GM12872 (cell line): ENCODE measurements at regions not wholly inside any gene's neighbourhood (a gene's known extent, or its start where the extent isn't known, plus 50 kb on each side); places are given as distances from the start of the nearest gene placed in this dataset.

Experiments
- TF ChIP-seq, protein P1 (sequence below): IDR thresholded peaks from 3 replicates; pipeline ENCODE4 v1.5.1; 2011; ENCODE audit warnings: low read depth, mild to moderate bottlenecking, low read length, moderate library complexity; ENCODE audit not compliant: insufficient read depth

DNA sequence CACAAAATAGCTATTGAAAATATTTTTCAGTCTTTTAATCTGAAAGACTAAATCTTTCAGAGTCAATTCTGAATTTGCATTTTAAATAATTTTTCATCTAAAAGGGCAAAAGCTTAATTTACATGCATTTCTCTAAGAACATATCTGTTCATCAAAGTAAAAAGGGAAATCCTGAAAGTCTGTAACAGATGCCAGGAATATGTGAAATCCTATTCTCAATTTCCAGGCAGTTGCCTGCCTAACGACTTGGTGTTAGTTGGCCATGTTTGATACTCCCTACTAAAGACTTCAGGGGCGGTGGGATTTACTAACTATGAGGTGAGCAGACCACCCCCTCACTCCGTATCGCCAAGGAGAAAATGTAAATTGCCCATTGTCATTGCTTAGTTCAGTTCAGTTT lies 136.8 kb downstream of the KIT start:
- TF ChIP-seq, protein P1, sequence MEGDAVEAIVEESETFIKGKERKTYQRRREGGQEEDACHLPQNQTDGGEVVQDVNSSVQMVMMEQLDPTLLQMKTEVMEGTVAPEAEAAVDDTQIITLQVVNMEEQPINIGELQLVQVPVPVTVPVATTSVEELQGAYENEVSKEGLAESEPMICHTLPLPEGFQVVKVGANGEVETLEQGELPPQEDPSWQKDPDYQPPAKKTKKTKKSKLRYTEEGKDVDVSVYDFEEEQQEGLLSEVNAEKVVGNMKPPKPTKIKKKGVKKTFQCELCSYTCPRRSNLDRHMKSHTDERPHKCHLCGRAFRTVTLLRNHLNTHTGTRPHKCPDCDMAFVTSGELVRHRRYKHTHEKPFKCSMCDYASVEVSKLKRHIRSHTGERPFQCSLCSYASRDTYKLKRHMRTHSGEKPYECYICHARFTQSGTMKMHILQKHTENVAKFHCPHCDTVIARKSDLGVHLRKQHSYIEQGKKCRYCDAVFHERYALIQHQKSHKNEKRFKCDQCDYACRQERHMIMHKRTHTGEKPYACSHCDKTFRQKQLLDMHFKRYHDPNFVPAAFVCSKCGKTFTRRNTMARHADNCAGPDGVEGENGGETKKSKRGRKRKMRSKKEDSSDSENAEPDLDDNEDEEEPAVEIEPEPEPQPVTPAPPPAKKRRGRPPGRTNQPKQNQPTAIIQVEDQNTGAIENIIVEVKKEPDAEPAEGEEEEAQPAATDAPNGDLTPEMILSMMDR = no peak

DNA sequence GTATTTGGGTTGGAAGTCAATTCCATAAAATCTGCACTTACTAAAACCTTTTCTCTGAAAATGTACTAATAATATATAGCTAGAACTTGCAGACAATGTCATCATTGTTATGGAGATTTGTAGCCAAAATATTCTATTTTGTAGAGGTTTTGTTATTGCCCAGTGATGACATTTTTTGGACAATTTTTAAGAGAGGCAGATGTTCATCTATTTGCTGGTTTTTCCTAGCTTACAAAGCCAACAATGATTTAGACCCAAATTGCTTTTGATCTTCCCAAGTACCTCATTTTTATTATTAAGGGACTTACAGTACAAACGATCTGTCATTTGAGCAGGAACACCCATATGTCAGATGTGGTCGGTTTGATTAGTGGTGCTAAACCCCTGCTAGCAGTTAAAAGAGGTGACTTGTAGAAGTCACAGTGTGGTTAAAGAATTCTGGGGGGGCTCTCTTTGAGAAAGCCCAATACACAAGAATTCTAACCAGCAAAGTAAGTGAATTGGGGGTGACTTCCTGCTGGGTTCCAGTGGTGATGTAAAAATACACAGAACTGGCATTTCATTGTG lies 136.2 kb downstream of the KIT start:
- TF ChIP-seq, protein P1 = no peak
